Left renal cortex interstitium (tissue), 4 donors: ENCODE measurements at regions not wholly inside any gene's neighbourhood (a gene's known extent, or its start where the extent isn't known, plus 50 kb on each side); places are given as distances from the start of the nearest gene placed in this dataset.

Source experiments
- DNase-seq, 4 donors: peaks; one replicate each; pipeline ENCODE4 v3.0.0-alpha.2; 2013; ENCODE audit warnings: low read depth in 4 of 4, low spot score in 2 of 4, missing footprints in 1 of 4

- DNase-seq: no peak
Measured at GRCh38 chr6:105824732-105825131, 261.4 kb upstream of the PRDM1 start.

- no peak for DNase-seq
Measured at GRCh38 chr6:105821777-105822176, 264.4 kb upstream of the PRDM1 start.

- no peak for DNase-seq
Measured at GRCh38 chr6:105821027-105821426, 265.1 kb upstream of the PRDM1 start.

GRCh38 chr6:105819745-105820144, 266.4 kb upstream of the PRDM1 start:
- DNase-seq: no peak

- DNase-seq: no peak
Measured at GRCh38 chr6:105818505-105818904, 267.6 kb upstream of the PRDM1 start.

GRCh38 chr6:105817961-105818360, 268.2 kb upstream of the PRDM1 start:
- no peak for DNase-seq

- no peak for DNase-seq
Measured at GRCh38 chr6:105817370-105817769, 268.8 kb upstream of the PRDM1 start.

- no peak for DNase-seq
Measured at GRCh38 chr6:105816847-105817246, 269.3 kb upstream of the PRDM1 start.

- DNase-seq: no peak
Measured at GRCh38 chr6:105815661-105816555, 270.2 kb upstream of the PRDM1 start.

- no peak for DNase-seq
Measured at GRCh38 chr6:105814745-105815536, 271.2 kb upstream of the PRDM1 start.

GRCh38 chr6:105810922-105811482, 275.1 kb upstream of the PRDM1 start:
- DNase-seq: no peak

- no peak for DNase-seq
Measured at GRCh38 chr6:105810105-105810921, 275.8 kb upstream of the PRDM1 start.

- no peak for DNase-seq
Measured at GRCh38 chr6:105808571-105808970, 277.6 kb upstream of the PRDM1 start.

GRCh38 chr6:105807905-105808304, 278.2 kb upstream of the PRDM1 start:
- DNase-seq: no peak

- DNase-seq: no peak
Measured at GRCh38 chr6:105806486-105806920, 279.6 kb upstream of the PRDM1 start.

GRCh38 chr6:105805501-105806023, 280.6 kb upstream of the PRDM1 start:
- no peak for DNase-seq

GRCh38 chr6:105804424-105804823, 281.7 kb upstream of the PRDM1 start:
- no peak for DNase-seq

GRCh38 chr6:105804000-105804399, 282.1 kb upstream of the PRDM1 start:
- DNase-seq: no peak

- no peak for DNase-seq
Measured at GRCh38 chr6:105803442-105803841, 282.7 kb upstream of the PRDM1 start.

GRCh38 chr6:105802703-105803102, 283.4 kb upstream of the PRDM1 start:
- DNase-seq: no peak
